CD4-positive, CD25-positive, alpha-beta regulatory T cell (primary cell): ENCODE measurements at regions not wholly inside any gene's neighbourhood (a gene's known extent, or its start where the extent isn't known, plus 50 kb on each side); places are given as distances from the start of the nearest gene placed in this dataset.
"Not testable (repeated sequence)": the region's sequence is repeated elsewhere in the genome, so short reads cannot be mapped to it uniquely, and the experiment has no call there.

ENCODE experiments used
- ATAC-seq, 2 donors: fragments of 150-1000 bp; cut with Tn5 transposase; one replicate each; pipeline ENCODE4 v1.10.0; 2021; ENCODE audit warnings: low read depth in 2 of 2, moderate number of reproducible peaks in 2 of 2, moderate library complexity in 1 of 2
- DNase-seq, 3 donors: peaks; one replicate each; pipeline versions ENCODE4 v3.0.0 to v3.0.0-alpha.2; 2012 to 2022; ENCODE audit warnings: mixed read lengths in 1 of 3
- H3K27ac ChIP-seq: one replicate; pipeline ENCODE4 v1.7.0; 2013; ENCODE audit warnings: mild to moderate bottlenecking, low read length; ENCODE audit not compliant: insufficient read depth, poor library complexity, severe bottlenecking
- H3K27me3 ChIP-seq: one replicate; pipeline ENCODE4 v1.7.0; 2013; ENCODE audit warnings: low read length; ENCODE audit not compliant: control insufficient read depth, insufficient read depth
- H3K36me3 ChIP-seq: one replicate; pipeline ENCODE4 v1.7.0; 2013; ENCODE audit warnings: mild to moderate bottlenecking, low read length, moderate library complexity; ENCODE audit not compliant: control insufficient read depth, insufficient read depth
- H3K4me1 ChIP-seq: 2 replicates; pipeline ENCODE4 v1.7.0; 2013; ENCODE audit warnings: mild to moderate bottlenecking, low read length; ENCODE audit not compliant: insufficient read depth, control insufficient read depth, poor library complexity, severe bottlenecking
- H3K4me3 ChIP-seq: one replicate; pipeline ENCODE4 v1.7.0; 2013; ENCODE audit warnings: low read depth, mild to moderate bottlenecking, low read length, moderate library complexity
- H3K9me3 ChIP-seq, 2 experiments: 1 replicate in 1 of 2; 2 replicates in 1 of 2; pipeline ENCODE4 v1.7.0; 2013; ENCODE audit warnings: low read length in 2 of 2, mild to moderate bottlenecking in 1 of 2, moderate library complexity in 1 of 2; ENCODE audit not compliant: control insufficient read depth in 2 of 2
- H3K27ac Mint-ChIP-seq, 3 donors: one replicate each; pipeline ENCODE4 v1.8.0; 2020 to 2022; ENCODE audit warnings: mild to moderate bottlenecking in 3 of 3, mixed read lengths in 3 of 3, moderate library complexity in 2 of 3
- H3K27me3 Mint-ChIP-seq: one replicate; pipeline ENCODE4 v1.8.0; 2022; ENCODE audit warnings: mild to moderate bottlenecking, mixed read lengths
- H3K36me3 Mint-ChIP-seq: one replicate; pipeline ENCODE4 v1.8.0; 2020; ENCODE audit warnings: mixed read lengths
- H3K4me1 Mint-ChIP-seq, 4 donors: one replicate each; pipeline ENCODE4 v1.8.0; 2020 to 2022; ENCODE audit warnings: mixed read lengths in 4 of 4, mild to moderate bottlenecking in 1 of 4
- H3K4me3 Mint-ChIP-seq, 4 donors: one replicate each; pipeline ENCODE4 v1.8.0; 2020 to 2022; ENCODE audit warnings: mild to moderate bottlenecking in 4 of 4, mixed read lengths in 4 of 4, moderate library complexity in 3 of 4
- H3K9me3 Mint-ChIP-seq, 7 donors: one replicate each; pipeline ENCODE4 v1.8.0; 2020 to 2022; ENCODE audit warnings: mixed read lengths in 7 of 7, mild to moderate bottlenecking in 3 of 7, moderate library complexity in 2 of 7

- no peak overlapping the region for H3K27ac Mint-ChIP-seq
- no peak overlapping the region for H3K4me3 Mint-ChIP-seq
- Histone ChIP-seq H3K4me1 (no peaks in the 10 kb centered on the region), H3K27ac (no peak overlapping the region), H3K36me3 (no peaks in the 10 kb centered on the region), H3K4me3 (no peak overlapping the region), H3K27me3 (no peaks in the 10 kb centered on the region), H3K9me3 (no peaks in the 10 kb centered on the region)
- DNase-seq (no peak), ATAC-seq (no peak)
- no peaks in the 10 kb centered on the region for H3K27me3 Mint-ChIP-seq
- H3K36me3 Mint-ChIP-seq: no peaks in the 10 kb centered on the region
- no peaks in the 10 kb centered on the region for H3K4me1 Mint-ChIP-seq
- no peaks in the 10 kb centered on the region for H3K9me3 Mint-ChIP-seq
Observed at GRCh38 chrX:115388879-115389278, 99.4 kb downstream of the LUZP4 start.

- Mint-ChIP-seq H3K4me1 (no peaks in the 10 kb centered on the region), H3K4me3 (no peak overlapping the region), H3K27me3 (no peaks in the 10 kb centered on the region), H3K36me3 (no peaks in the 10 kb centered on the region), H3K9me3 (no peaks in the 10 kb centered on the region), H3K27ac (no peak overlapping the region)
- ATAC-seq (no peak), DNase-seq (no peak)
- Histone ChIP-seq H3K4me3 (no peak overlapping the region), H3K36me3 (no peaks in the 10 kb centered on the region), H3K27me3 (no peaks in the 10 kb centered on the region), H3K27ac (no peak overlapping the region), H3K9me3 (no peaks in the 10 kb centered on the region), H3K4me1 (no peaks in the 10 kb centered on the region)
Observed at GRCh38 chrX:115390078-115390477, 100.6 kb downstream of the LUZP4 start.

GRCh38 chrX:115392031-115392430 is 102.5 kb downstream of the LUZP4 start:
- ATAC-seq (no peak), DNase-seq (no peak)
- no peak overlapping the region for H3K27ac ChIP-seq
- no peaks in the 10 kb centered on the region for H3K4me1 ChIP-seq
- H3K9me3 ChIP-seq: no peaks in the 10 kb centered on the region
- Mint-ChIP-seq H3K9me3 (no peaks in the 10 kb centered on the region), H3K4me3 (no peak overlapping the region), H3K27ac (no peak overlapping the region), H3K4me1 (no peaks in the 10 kb centered on the region), H3K36me3 (no peaks in the 10 kb centered on the region), H3K27me3 (no peaks in the 10 kb centered on the region)
- H3K27me3 ChIP-seq: no peaks in the 10 kb centered on the region
- no peaks in the 10 kb centered on the region for H3K36me3 ChIP-seq
- no peak overlapping the region for H3K4me3 ChIP-seq

- H3K9me3 ChIP-seq: no peaks in the 10 kb centered on the region
- H3K36me3 ChIP-seq: no peaks in the 10 kb centered on the region
- ATAC-seq (no peak), DNase-seq (no peak)
- Mint-ChIP-seq H3K27me3 (no peaks in the 10 kb centered on the region), H3K4me1 (no peaks in the 10 kb centered on the region), H3K27ac (no peak overlapping the region), H3K4me3 (no peak overlapping the region), H3K9me3 (no peaks in the 10 kb centered on the region), H3K36me3 (no peaks in the 10 kb centered on the region)
- H3K27ac ChIP-seq: no peak overlapping the region
- no peak overlapping the region for H3K4me3 ChIP-seq
- H3K4me1 ChIP-seq: no peaks in the 10 kb centered on the region
- H3K27me3 ChIP-seq: no peaks in the 10 kb centered on the region
Observed at GRCh38 chrX:115392871-115393270, 103.4 kb downstream of the LUZP4 start.

GRCh38 chrX:115393271-115393670 is 103.8 kb downstream of the LUZP4 start:
- Mint-ChIP-seq H3K27ac (no peak overlapping the region), H3K4me1 (no peaks in the 10 kb centered on the region), H3K9me3 (no peaks in the 10 kb centered on the region), H3K27me3 (no peaks in the 10 kb centered on the region), H3K36me3 (no peaks in the 10 kb centered on the region), H3K4me3 (no peak overlapping the region)
- H3K27ac ChIP-seq: no peak overlapping the region
- no peaks in the 10 kb centered on the region for H3K36me3 ChIP-seq
- no peaks in the 10 kb centered on the region for H3K4me1 ChIP-seq
- H3K9me3 ChIP-seq: no peaks in the 10 kb centered on the region
- H3K4me3 ChIP-seq: no peak overlapping the region
- no peak for ATAC-seq
- no peak for DNase-seq
- no peaks in the 10 kb centered on the region for H3K27me3 ChIP-seq

- H3K36me3 ChIP-seq, H3K36me3 Mint-ChIP-seq, H3K27ac Mint-ChIP-seq, H3K4me3 ChIP-seq, H3K4me1 ChIP-seq, H3K27me3 ChIP-seq, DNase-seq, H3K9me3 ChIP-seq, H3K27me3 Mint-ChIP-seq, H3K27ac ChIP-seq, H3K4me1 Mint-ChIP-seq, ATAC-seq, H3K9me3 Mint-ChIP-seq, H3K4me3 Mint-ChIP-seq: not testable (repeated sequence)
Observed at GRCh38 chrX:115394806-115395205, 105.3 kb downstream of the LUZP4 start.

GRCh38 chrX:115399306-115399705 is 109.8 kb downstream of the LUZP4 start:
- H3K27me3 ChIP-seq: no peaks in the 10 kb centered on the region
- Mint-ChIP-seq H3K36me3 (no peaks in the 10 kb centered on the region), H3K9me3 (peaks cover 0 to 3% (median 0%) of the 10 kb centered on the region in 7 donors), H3K4me1 (no peaks in the 10 kb centered on the region), H3K27ac (no peak overlapping the region), H3K4me3 (no peak overlapping the region), H3K27me3 (no peaks in the 10 kb centered on the region)
- ATAC-seq (no peak), DNase-seq (no peak)
- H3K9me3 ChIP-seq: no peaks in the 10 kb centered on the region
- no peaks in the 10 kb centered on the region for H3K36me3 ChIP-seq
- H3K27ac ChIP-seq: no peak overlapping the region
- H3K4me3 ChIP-seq: no peak overlapping the region
- no peaks in the 10 kb centered on the region for H3K4me1 ChIP-seq

GRCh38 chrX:115400960-115401359 is 111.4 kb downstream of the LUZP4 start:
- Histone ChIP-seq H3K27me3 (no peaks in the 10 kb centered on the region), H3K36me3 (no peaks in the 10 kb centered on the region), H3K9me3 (no peaks in the 10 kb centered on the region), H3K4me3 (no peak overlapping the region), H3K4me1 (no peaks in the 10 kb centered on the region), H3K27ac (no peak overlapping the region)
- Mint-ChIP-seq H3K9me3 (peaks cover 0 to 3% (median 0%) of the 10 kb centered on the region in 7 donors), H3K27me3 (no peaks in the 10 kb centered on the region), H3K36me3 (no peaks in the 10 kb centered on the region), H3K4me1 (no peaks in the 10 kb centered on the region), H3K4me3 (no peak overlapping the region), H3K27ac (no peak overlapping the region)
- no peak for ATAC-seq
- DNase-seq: no peak
